ENCODE measurements at regions not wholly inside any gene's neighbourhood (a gene's known extent, or its start where the extent isn't known, plus 50 kb on each side); places are given as distances from the start of the nearest gene placed in this dataset.
A peak's percentile ranks its signal among the peaks of the same experiment; 100 is the strongest.

DNA sequence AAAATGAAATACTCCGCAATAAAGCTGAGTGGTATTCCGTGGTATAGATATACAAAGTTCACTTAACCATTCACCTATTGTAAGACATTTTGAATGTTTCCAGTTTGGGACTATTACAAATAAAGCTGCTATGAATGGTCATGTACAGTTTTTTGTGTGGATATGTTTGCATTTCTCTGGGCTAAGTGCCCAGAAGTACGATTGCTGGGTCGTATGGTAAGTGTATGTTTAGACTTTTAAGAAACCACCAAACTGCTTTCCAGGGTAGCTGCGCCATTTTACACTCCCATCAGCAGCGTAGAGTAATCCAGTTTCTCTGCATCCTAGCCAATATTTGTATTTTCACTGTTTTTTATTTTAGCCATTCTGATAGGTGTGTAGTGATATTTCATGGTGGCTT is 208.4 kb upstream of the TLE3 start:
- no peak for DNase-seq

DNA sequence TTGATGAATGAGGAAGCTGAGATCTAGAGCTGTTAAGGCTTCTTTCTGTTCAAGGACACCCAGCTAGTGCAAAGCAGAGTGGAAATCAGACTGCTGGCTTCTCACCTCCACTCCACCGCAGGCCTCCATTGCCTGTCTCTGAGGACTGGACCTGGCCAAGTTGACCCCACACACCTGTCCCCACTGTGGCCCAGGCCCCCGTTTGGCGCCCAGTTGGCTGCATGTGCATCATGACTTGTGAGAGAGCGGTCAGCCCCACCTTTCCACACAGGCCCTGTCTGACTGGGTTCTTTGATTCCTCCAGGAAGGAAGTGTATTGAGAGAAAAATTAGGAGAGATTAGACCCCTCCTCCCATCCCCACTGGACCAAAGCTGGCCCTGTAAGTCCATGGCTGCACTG is 206.3 kb upstream of the TLE3 start:
- DNase-seq = no peak

DNA sequence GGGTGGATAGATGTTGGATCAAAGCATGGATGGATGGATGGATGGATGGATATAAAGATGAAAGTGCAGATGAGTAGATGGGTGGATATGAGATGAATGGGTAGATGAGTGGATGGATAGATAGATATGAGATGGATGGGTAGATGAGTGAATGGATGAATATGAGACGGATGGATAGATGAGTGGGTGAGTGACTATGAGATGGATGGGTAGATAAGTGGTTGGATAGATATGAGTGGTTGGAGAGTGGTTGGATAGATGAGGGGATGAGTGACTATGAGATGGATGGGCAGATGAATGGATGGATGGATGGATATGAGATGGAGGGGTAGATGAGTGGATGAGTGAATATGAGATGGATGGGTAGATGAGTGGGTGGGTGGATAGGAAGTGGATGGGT is 204.6 kb upstream of the TLE3 start:
- DNase-seq = no peak

DNA sequence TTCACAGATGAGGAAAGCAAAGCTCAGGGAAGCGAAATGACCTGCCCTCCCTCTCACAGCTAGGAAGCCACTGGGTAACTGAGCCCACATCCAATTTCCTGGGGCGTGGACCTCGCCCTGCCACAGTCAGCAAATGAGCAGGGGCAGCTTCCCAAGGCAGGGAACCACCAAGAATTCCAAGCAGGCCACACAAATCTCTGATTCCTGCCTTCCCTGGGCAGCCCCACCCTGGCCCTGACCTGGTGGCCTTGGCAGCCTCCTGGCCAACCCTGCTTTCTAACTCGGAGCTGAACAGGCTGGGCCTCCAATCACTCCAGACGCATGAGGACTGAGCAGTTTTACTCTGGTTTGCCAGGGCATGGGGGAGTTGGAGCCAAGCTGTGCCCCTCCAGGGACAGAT is 203.7 kb upstream of the TLE3 start:
- DNase-seq = no peak

DNA sequence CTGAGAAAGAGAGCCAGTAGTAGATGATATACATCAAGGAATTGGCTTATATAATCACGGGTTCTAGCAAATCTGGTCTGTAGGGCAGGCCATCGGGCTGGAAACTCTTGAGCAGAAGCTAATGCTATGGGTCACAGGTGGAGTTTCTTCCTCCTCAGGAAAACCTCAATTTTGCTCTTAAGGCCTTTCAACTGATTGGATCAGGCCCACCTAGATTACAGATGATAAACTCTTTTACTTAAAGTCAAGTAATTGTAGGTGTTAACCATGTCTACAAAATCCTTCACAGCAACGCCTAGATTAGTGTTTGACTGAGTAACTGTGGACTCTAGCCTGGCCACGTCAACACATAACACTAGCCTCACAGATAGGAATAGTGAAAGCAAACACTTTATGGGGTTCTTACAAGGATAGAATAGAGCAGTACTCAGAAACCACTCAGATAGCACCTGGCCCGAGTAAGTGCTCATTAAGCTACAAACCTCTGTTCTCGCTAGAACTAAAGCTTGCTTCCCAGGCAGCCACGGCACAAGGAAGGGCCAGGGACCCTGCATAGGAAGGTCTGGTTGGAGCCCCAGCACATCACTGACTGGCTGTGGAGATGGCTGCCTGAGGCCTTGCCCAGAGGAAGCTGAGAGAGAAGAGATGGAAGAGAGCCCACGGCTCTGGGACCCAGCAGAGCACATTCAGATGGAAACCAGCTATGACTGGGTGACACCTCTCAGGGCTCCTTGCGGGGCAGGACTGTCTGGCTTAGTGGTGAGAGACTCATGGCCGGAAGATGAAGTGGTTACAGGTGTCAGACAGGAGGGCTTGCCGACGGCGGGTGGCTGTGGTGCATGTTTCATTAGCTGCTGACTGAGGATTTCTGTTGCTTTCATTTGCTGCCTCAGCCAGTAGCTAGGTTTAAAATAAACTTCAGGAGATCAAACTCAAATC is 202.5 kb upstream of the TLE3 start:
- DNase-seq = no peak

DNA sequence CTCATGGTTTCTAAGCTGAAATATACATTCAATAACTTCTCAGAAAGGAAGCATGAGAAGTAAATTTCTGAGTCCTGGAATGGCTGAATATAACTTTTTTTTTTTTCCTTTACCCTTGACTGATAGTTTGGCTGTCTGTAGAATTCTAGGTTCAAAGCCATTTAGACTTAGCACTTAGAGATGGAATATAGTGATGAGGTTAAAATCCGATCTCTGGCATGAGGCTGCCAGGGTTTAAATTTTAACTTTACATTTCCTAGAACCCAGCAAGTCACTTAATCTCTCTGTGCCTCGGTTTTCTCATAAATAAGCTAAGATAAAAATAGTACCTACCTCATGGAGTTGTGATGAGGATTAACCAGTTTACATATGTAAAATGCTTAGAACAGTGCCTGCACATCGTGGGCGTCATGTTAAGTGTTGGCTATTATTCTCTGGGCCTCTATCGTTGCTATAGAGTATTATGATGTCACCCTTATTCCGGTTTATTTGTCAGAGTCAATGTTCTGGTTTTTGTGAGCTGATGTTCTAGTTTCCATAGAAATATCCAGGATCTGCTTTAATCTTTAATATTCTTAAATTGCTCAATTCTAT is 199.8 kb upstream of the TLE3 start:
- no peak for DNase-seq

DNA sequence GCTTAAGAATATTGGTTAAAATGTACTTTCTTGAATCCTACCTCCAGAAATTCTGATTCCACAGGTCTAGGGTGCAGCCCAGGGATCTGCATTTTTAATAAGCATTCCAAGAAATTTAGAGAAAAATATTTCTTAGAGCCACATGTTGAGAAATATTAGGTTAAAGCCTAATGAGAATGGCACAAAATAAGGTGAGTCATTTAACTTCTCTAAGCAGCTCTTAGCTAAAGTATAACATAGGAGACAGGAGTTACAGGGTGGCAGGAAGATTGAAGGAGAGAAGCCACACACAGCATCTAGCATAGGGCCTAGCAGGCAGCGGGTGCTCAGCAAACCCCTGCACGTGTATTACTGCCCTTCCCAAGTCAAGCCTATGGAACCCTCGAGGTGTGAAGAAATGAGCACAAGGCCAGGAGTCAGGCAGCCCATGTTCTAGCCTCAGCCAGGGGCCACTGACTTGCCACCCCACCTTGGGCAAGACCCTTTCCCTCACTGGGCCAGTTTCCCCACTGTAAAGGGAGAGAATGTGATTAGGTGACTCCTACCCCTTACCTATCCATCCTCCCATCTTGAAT is 197.1 kb upstream of the TLE3 start:
- no peak for DNase-seq

DNA sequence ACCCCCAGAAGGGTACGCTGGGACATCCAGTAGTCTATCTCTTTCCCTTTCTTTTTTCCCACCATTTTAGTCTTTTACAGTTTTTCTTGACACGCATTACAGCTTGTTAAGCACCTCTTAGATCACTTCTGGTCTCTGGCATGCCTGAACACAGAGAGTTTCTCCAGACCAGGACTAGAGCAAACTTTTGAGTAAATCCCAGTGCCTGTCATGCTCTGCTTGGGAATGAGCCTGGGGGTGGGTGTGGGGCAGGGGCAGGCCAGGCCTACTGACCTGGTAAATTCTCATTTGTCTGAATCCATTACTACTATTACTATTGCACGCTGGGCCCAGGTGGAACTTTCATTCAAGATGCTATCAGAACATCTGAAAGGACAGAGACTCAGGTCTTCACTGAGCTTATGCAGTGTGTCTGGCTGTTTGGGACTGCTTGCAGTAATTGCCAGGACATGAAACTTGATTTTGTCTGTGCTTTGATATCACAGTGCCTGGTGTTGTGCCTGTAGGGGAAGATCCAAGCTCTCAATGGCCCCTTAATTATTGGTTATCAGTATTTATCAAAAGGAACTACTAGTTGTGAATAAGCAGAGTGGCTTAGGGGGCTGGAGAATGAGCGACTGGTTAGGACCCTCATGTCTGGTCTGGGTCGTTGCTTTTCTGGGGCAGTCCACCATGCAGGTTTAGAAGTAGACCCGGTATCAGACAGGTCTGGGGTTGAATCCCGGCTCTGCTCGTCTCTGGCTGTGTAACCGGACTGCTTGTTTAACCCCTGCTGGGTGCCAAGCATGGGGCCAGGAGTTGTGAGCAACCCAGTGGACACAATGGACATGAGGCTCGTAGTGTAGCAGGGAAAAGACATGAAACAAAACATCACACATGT is 196.1 kb upstream of the TLE3 start:
- DNase-seq = no peak

DNA sequence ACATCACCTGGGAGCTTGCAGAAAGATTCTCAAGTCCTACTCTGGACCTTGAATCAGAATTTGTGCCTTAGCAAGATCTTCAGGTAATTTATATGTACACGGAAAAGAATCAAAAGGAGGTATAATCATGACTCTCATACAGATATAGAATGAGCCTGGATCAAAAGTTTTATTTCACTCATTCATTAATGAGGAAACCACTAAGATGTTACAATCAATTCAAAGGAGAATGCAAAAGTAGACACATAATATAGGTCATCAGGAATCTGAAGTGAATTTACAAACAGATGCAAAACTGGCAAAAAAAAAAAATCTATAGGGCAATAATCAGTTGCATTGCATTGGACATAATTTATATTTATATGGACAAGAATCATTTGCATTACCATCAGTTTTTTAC is 195.4 kb upstream of the TLE3 start:
- no peak for DNase-seq

DNA sequence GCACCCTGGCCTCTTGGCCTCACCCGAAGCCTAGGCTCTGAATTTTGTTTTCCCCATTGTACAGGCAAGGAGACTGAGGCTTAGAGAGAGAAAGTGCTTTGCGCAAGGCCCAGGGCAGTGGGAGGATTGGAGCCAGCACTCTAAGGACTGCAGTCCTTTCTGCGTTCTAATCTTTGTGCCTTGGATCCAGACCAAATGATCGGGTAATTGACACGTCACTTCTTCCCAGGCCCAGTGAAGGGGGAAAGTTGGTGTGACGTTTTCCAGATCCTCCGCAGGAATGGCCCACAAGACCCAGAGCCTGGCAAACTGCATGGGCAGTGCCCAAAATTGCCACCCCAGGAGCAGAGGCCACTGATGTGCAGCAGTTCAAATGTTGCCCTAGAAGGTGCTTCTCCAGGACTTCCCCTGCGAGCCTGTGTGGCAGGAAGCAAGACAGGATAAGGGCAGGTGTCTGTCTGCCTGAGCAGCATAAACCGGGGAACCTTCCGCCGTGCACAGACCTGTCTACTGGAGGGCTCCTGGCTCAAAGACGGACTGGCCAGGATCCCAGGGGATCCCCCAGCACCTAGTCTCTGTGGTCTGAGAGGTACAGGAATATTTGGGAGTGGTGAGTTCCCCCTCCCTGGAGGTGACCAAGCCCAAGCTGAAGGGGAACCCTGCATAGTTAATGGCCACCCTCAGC is 194.5 kb upstream of the TLE3 start:
- DNase-seq = no peak

DNA sequence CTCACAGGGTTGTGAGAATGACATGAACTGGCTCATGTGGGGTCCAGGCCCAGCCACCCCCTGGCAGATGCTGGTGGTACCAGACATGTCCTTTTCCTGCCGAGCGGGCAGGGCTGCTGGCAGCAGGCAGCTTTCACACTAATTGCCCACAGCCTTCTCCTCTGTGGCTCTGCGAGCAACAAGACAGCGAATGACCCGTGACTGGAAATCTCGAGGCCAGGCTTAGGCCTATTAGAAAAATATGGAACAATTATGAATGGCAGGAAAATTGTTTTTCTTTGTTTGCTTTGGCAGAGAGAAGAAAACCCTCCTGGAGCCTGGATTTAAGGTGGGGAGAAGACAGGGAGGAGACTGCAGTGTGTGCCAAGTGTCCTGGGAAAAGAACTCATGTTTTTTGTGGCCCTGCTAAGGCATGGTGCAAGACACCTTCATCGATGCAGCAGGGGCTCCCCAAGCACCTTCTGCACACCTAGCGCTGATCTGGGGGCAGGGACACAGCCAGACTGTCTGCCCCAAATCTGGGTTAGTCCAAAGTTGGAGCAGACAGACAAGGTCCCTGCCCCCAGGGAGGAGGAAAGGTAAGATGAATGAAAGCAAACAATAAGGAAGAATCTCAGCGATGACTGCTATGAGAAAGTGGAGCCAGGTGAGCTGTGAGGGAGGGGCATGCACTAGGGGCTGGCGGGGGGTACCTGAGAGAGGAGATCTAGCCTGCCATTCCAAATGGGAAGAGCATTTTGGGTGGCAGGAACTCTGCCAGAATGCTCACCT is 193.8 kb upstream of the TLE3 start:
- no peak for DNase-seq

DNA sequence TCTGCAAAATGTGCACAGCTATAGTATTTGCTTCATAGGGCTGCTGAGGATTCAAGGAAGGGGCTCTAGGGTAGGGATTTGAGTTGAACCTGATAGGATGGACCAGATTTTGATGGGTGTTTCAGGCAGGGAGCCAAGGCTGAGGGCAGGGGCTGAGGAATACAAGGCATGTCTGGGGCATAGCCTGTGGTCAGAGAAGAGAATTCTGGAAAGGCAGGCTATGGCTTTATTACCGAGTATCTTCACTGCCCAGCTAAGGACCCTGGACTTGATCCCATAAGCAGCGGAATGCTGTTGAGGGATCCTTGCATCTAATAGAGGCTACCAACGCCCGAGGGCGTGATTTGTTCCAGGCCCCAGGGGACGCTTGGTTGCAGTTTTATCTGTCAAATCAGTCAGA is 193.0 kb upstream of the TLE3 start:
- DNase-seq = no peak

DNA sequence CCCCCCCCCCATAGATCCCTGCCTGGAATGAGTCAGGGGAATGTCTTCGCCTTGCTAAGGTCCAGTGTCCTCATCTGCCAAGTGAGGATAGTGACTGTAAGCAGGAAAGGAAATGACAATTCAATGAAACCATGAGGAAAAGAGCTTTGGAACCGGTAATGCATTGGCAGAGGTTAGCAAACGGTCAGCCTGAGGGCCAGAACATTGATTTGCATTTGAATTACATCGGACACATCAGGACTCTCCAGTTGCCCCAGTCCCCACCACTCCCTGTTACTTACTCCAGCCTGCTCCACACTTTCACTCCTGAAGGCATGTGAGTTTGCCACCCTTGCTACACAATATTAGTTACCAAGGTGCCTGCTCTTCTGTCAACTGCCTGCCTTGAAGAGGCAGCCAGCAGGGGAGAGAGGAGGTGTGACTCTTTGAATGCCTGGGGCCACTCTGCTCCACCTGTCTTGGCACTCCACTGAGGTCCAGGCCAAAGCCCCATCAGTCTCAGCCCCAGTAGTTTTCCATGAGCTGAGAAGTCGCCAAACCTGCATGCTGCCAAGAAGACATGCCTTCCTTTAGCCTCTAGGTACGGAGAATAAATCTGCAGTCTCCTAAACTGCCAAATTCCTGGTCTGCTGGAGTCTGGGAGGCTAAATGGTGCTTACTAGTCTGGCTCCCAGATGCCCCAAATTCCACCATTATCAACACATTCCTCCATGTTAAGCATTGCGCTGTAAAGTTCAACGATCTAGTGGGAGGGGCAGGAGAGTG is 191.7 kb upstream of the TLE3 start:
- DNase-seq = peak in 2 of 3 donors; percentile 32 to 62

DNA sequence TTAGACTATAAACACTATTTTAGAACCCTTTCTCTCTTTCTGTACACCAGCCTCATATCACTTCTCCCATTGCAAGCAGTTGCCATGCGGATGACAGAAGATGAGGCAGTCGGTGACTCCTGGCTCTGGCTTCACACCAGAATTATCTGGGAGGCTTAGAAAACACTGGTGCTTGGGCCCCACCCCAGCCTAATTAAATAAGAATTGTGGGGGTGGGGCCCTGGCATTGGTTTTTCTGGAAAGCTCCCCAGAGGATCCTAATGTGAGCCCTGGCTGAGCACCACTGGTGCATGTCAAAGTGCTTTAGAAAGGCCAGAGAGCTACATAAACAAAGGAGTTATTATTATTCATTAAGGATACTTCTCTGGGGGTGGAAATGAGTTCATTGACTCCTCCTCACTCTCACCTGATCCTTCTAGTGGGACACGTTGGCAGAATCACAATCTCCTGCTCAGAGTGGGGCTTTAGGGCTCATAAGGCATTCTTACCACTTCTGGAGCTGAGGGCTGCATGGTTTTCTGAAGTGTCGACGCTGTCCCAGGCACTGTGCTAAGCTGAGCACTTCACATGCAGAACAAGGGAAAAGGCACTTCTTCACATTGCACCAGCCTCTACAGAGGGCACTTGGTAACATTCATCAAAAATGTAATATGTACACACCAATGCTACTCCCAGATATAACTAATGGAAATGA is 188.5 kb upstream of the TLE3 start:
- DNase-seq = no peak

DNA sequence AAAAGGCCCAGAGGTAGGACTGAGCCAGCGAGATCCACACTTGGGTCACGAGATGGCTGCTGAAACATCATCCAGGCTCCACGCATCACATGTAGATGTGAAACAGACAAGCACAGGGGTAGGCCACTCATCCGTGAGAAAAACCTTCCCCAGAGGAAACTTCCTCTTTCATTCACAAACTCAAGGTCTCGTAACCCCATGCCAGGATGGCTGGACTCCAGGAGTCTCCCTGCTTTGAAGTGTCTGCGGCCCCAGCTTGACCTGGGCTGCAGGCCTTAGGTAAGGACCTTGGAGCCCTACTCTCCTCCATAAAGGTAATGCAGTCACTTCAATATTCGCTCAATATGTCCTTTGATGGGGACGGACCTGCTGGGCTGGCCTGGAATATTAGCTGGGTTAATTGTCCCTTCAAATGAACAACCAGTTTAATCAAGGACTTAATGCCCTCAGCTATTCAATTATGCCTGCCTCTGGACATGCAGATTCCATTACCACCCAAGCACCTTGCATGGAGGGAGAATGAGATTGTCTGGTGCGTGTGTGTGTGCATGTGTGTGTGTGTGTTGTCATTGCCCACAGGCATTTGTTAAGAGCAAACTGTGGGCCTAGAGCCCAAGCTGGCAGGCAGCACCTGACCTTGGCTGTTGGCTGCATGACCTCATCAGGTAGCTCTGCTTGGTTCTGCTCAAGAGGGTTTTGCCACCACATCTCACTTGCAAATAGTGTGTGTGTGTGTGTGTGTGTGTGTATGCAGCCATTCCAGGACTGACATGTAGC is 186.9 kb upstream of the TLE3 start:
- no peak for DNase-seq

DNA sequence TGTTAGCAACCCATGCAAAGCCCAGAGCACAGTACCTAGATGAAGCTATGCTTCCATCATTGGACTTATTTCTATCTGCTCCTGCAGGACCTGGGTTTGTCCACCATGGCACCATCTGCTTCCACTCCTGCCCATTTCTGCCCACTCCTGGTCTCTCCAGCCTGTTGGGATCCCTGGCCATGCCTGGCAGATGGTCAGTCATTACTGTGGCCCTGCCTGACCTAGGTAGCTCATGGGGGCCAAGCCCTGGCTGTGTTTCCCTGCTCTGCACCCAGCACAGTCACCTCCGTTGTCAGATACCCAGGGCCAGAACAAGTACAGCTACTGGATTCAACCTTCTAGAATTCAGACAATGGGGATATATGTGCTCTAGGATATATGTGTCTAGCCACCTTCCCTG is 185.8 kb upstream of the TLE3 start:
- DNase-seq = no peak

DNA sequence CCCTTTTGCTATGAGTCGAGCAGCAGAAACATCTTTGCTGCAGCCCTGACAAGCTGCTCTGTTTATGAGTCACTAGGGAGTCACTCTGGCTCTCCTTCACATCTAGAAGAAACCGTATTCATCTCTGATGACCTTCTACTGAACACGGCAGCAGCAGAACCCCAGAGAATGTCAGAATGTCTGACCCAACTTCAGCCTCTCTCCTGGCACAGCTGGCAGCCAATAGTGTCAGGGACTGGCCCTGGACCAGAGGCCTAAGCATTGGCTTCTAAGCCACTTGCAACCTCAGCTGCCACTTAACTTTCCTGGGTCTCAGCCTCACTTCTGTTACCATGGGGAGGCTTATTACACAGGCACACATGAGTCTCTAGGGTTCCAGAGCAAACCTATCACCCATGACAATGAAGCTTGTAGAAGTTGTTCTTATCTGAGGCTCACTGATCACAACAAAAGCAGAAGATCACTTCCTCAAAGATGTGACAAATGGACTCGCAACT is 184.1 kb upstream of the TLE3 start:
- no peak for DNase-seq

DNA sequence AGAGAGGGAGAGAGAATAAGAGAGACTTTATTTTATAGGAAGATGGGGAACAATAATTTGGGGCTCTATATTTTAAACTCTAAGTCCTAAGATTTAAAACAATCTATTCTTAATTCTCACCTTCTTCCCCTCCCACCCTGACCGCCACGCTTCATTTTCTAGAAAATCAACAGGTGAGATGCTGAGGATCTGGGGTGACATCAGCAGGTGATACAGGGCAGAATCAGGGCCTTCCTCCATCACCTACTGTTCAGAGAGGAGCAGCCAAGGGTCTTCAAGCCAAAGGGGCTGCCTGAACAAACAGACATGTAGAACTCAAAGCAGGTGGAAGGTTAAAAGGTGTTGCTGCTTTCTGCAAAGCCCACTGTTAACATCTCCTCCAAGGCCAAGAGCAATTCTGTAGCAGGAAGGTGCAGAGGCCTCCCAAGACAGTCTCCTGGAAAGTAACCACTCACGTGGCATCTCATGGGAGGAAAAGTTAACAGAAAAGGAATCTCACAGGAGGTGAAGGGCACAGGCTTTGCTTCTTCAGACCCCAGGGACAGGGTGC is 183.6 kb upstream of the TLE3 start:
- DNase-seq = no peak

Data from muscle of back (tissue), 3 donors.